H1 (cell line): ENCODE measurements at regions not wholly inside any gene's neighbourhood (a gene's known extent, or its start where the extent isn't known, plus 50 kb on each side); places are given as distances from the start of the nearest gene placed in this dataset.

Experiments
- CTCF ChIA-PET: fragments of 300-600 bp; sonication (Branson Sonifier 250); formaldehyde crosslinking; loops from one replicate; lab custom pipeline; 2021; ENCODE audit not compliant: partially characterized antibody; lab: Charles Lee
- POLR2A ChIA-PET: fragments of 300-600 bp; sonication (Branson Sonifier 250); formaldehyde crosslinking; loops from one replicate; lab custom pipeline; 2021; ENCODE audit warnings: inconsistent platforms; ENCODE audit not compliant: partially characterized antibody; lab: Charles Lee
- DNase-seq, 2 experiments: peaks; one replicate each; pipeline versions ENCODE4 v3.0.0 to v3.0.0-alpha.2; 2010 to 2022; ENCODE audit warnings: low spot score in 2 of 2, low read depth in 1 of 2, mixed read lengths in 1 of 2
- FAIRE-seq: peaks from 2 replicates; lab custom pipeline; 2011; peaks lifted over from hg19 to GRCh38; lab: Jason Lieb, UNC
- H2AFZ ChIP-seq: 2 replicates; pipeline ENCODE4 v1.8.1; 2012; ENCODE audit warnings: low read length, inconsistent platforms
- H2AK5ac ChIP-seq: 2 replicates; pipeline ENCODE4 v1.6.1; 2013; ENCODE audit warnings: low read depth, low read length
- H2BK120ac ChIP-seq: replicated peaks from 2 replicates; pipeline ENCODE3; 2013; ENCODE audit warnings: low read depth, low read length, inconsistent platforms
- H2BK12ac ChIP-seq: 2 replicates; pipeline ENCODE4 v1.6.1; 2013; ENCODE audit warnings: low read depth, low read length
- H2BK15ac ChIP-seq: 2 replicates; pipeline ENCODE4 v1.6.1; 2013; ENCODE audit warnings: low read length
- H2BK20ac ChIP-seq: 2 replicates; pipeline ENCODE4 v1.6.1; 2013; ENCODE audit warnings: low read length
- H2BK5ac ChIP-seq: 2 replicates; pipeline ENCODE4 v1.6.1; 2013; ENCODE audit warnings: low read depth, low read length
- H3K14ac ChIP-seq: 2 replicates; pipeline ENCODE4 v1.6.1; 2013; ENCODE audit warnings: inconsistent platforms; ENCODE audit not compliant: insufficient read length
- H3K18ac ChIP-seq: 2 replicates; pipeline ENCODE4 v1.6.1; 2013; ENCODE audit warnings: low read length; ENCODE audit errors: extremely low read depth
- H3K23ac ChIP-seq: 2 replicates; pipeline ENCODE4 v1.6.1; 2013; ENCODE audit warnings: inconsistent platforms; ENCODE audit not compliant: insufficient read length
- H3K23me2 ChIP-seq: 2 replicates; pipeline ENCODE4 v1.6.1; 2013; ENCODE audit warnings: low read depth, low read length
- H3K27ac ChIP-seq: 2 replicates; pipeline ENCODE4 v1.6.1; 2011; ENCODE audit warnings: low read depth, low read length, inconsistent platforms
- H3K27me3 ChIP-seq, 4 experiments: replicated peaks in 1 of 4; 1 replicate in 1 of 4; 2 replicates in 3 of 4; pipeline versions ENCODE4 v1.6.1 to v1.8.1; 2011 to 2013; ENCODE audit warnings: low read length in 3 of 4, mild to moderate bottlenecking in 3 of 4, inconsistent platforms in 2 of 4, mixed read lengths in 2 of 4, moderate library complexity in 1 of 4; ENCODE audit not compliant: control insufficient read depth in 3 of 4, insufficient read depth in 3 of 4; ENCODE audit errors: extremely low read depth in 1 of 4
- H3K36me3 ChIP-seq, 4 experiments: 2 replicates each; pipeline versions ENCODE4 v1.6.1 to v1.8.1; 2011 to 2013; ENCODE audit warnings: mild to moderate bottlenecking in 4 of 4, low read length in 3 of 4, moderate library complexity in 2 of 4, control low read depth in 1 of 4, inconsistent platforms in 1 of 4; ENCODE audit not compliant: insufficient read depth in 4 of 4, control insufficient read depth in 2 of 4
- H3K4ac ChIP-seq: replicated peaks from 2 replicates; pipeline ENCODE3; 2013; ENCODE audit warnings: low read length, low read depth, mixed read lengths, inconsistent platforms; ENCODE audit not compliant: insufficient read length
- H3K4me1 ChIP-seq, 4 experiments: replicated peaks in 1 of 4; 1 replicate in 1 of 4; 2 replicates in 3 of 4; pipeline versions ENCODE4 v1.6.1 to v1.8.1; 2011 to 2013; ENCODE audit warnings: low read length in 3 of 4, inconsistent platforms in 2 of 4, mixed read lengths in 1 of 4; ENCODE audit not compliant: insufficient read depth in 4 of 4, control insufficient read depth in 3 of 4
- H3K4me2 ChIP-seq, 2 experiments: 2 replicates each; pipeline versions ENCODE4 v1.6.1 to v1.8.1; 2011 to 2013; ENCODE audit warnings: low read depth in 2 of 2, low read length in 2 of 2, control low read depth in 1 of 2, inconsistent platforms in 1 of 2, mild to moderate bottlenecking in 1 of 2; ENCODE audit not compliant: insufficient read depth in 1 of 2
- H3K4me3 ChIP-seq, 4 experiments: fragments of 200-600, 300-600 bp in 1 of 4; sonication (generic), shearing (Covaris generic), sonication (Bioruptor Twin) in 1 of 4; 2 replicates each; pipeline versions ENCODE4 v1.5.1 to v1.8.1; 2011 to 2016; ENCODE audit warnings: low read length in 4 of 4, low read depth in 3 of 4, control low read depth in 2 of 4, inconsistent platforms in 2 of 4, mild to moderate bottlenecking in 2 of 4, mixed read lengths in 1 of 4, moderate library complexity in 1 of 4; ENCODE audit not compliant: insufficient read depth in 2 of 4; ENCODE audit errors: extremely low read depth in 1 of 4
- H3K56ac ChIP-seq: replicated peaks from 2 replicates; pipeline ENCODE3; 2013; ENCODE audit warnings: low read depth, mild to moderate bottlenecking, mixed read lengths, low read length, inconsistent platforms; ENCODE audit not compliant: insufficient read length
- H3K79me1 ChIP-seq: 2 replicates; pipeline ENCODE4 v1.6.1; 2013; ENCODE audit warnings: low read depth, low read length, control low read depth
- H3K79me2 ChIP-seq, 2 experiments: 2 replicates each; pipeline versions ENCODE4 v1.6.1 to v1.8.1; 2012 to 2013; ENCODE audit warnings: low read length in 2 of 2, mild to moderate bottlenecking in 2 of 2, inconsistent platforms in 1 of 2; ENCODE audit not compliant: insufficient read depth in 2 of 2, control insufficient read depth in 1 of 2
- H3K9ac ChIP-seq, 4 experiments: replicated peaks in 1 of 4; 1 replicate in 1 of 4; 2 replicates in 3 of 4; pipeline versions ENCODE4 v1.6.1 to v1.8.1; 2011 to 2013; ENCODE audit warnings: low read depth in 3 of 4, low read length in 3 of 4, control low read depth in 2 of 4, mild to moderate bottlenecking in 2 of 4, moderate library complexity in 2 of 4, inconsistent platforms in 1 of 4; ENCODE audit errors: extremely low read depth in 1 of 4
- H3K9me3 ChIP-seq, 2 experiments: 2 replicates each; pipeline versions ENCODE4 v1.6.1 to v1.8.1; 2012 to 2013; ENCODE audit warnings: mild to moderate bottlenecking in 2 of 2, moderate library complexity in 2 of 2, control low read depth in 1 of 2, inconsistent platforms in 1 of 2, low read depth in 1 of 2, low read length in 1 of 2, mixed read lengths in 1 of 2; ENCODE audit not compliant: insufficient read depth in 2 of 2
- H4K20me1 ChIP-seq, 2 experiments: replicated peaks in 1 of 2; 2 replicates each; pipeline versions ENCODE3 to v1.8.1; 2011 to 2013; ENCODE audit warnings: inconsistent platforms in 2 of 2, low read length in 2 of 2, mild to moderate bottlenecking in 1 of 2; ENCODE audit not compliant: insufficient read depth in 2 of 2, control insufficient read depth in 1 of 2
- H4K5ac ChIP-seq: 2 replicates; pipeline ENCODE4 v1.6.1; 2013; ENCODE audit warnings: low read length, low read depth, mixed read lengths, inconsistent platforms; ENCODE audit not compliant: insufficient read length
- H4K8ac ChIP-seq: 2 replicates; pipeline ENCODE4 v1.8.0; 2013; ENCODE audit warnings: mild to moderate bottlenecking, moderate library complexity, low read length, inconsistent platforms; ENCODE audit not compliant: insufficient read depth; ENCODE audit errors: extremely low read depth
- H4K91ac ChIP-seq: replicated peaks from 2 replicates; pipeline ENCODE3; 2013; ENCODE audit warnings: low read length, mixed read lengths, inconsistent platforms; ENCODE audit not compliant: insufficient read length
- CBX8 ChIP-seq: fragments of 300-800, 300-1000 bp; sonication (generic); IDR thresholded peaks from 2 replicates; pipeline ENCODE4 v1.7.1; 2016; ENCODE audit warnings: low read depth, low read length, borderline replicate concordance
- CHD2 ChIP-seq: IDR thresholded peaks from 2 replicates; pipeline ENCODE4 v1.6.1; 2012; ENCODE audit warnings: low read length, improper control_type of control experiment
- CTBP2 ChIP-seq: IDR thresholded peaks from 2 replicates; pipeline ENCODE4 v1.7.0; 2011; ENCODE audit warnings: borderline replicate concordance, mild to moderate bottlenecking, moderate library complexity, mixed read lengths, low read length; ENCODE audit not compliant: insufficient read depth, insufficient read length
- E2F6 ChIP-seq: IDR thresholded peaks from 2 replicates; pipeline ENCODE4 v1.6.1; 2012; ENCODE audit warnings: inconsistent platforms
- GABPA ChIP-seq: IDR thresholded peaks from 2 replicates; pipeline ENCODE4 v1.6.1; 2011; ENCODE audit warnings: mild to moderate bottlenecking, low read length, moderate library complexity, borderline replicate concordance; ENCODE audit not compliant: insufficient read depth
- JUN ChIP-seq: IDR thresholded peaks from 2 replicates; pipeline ENCODE4 v1.6.1; 2011; ENCODE audit warnings: low read depth, mild to moderate bottlenecking, improper control_type of control experiment, low read length
- KDM4A ChIP-seq: IDR thresholded peaks from one replicate; pipeline ENCODE4 v1.7.1; 2012; ENCODE audit warnings: low read depth, mild to moderate bottlenecking, moderate library complexity, low read length, inconsistent platforms; ENCODE audit not compliant: severe bottlenecking
- NRF1 ChIP-seq: IDR thresholded peaks from 2 replicates; pipeline ENCODE4 v1.6.1; 2011; ENCODE audit warnings: mild to moderate bottlenecking, low read depth, low read length, improper control_type of control experiment
- PHF8 ChIP-seq: fragments of 200-600 bp; sonication (generic); conservative IDR thresholded peaks from 2 replicates; pipeline ENCODE4 v1.7.1; 2012; ENCODE audit warnings: low read depth, mild to moderate bottlenecking, inconsistent platforms, low read length, moderate library complexity
- RFX5 ChIP-seq: IDR thresholded peaks from 2 replicates; pipeline ENCODE4 v1.6.1; 2011; ENCODE audit warnings: low read depth, low read length, improper control_type of control experiment, borderline replicate concordance
- SAP30 ChIP-seq: fragments of 300-600 bp; sonication (generic); IDR thresholded peaks from 2 replicates; pipeline ENCODE4 v1.7.1; 2012; ENCODE audit warnings: low read length, moderate library complexity, mild to moderate bottlenecking, inconsistent platforms; ENCODE audit not compliant: insufficient read depth, insufficient replicate concordance
- SP1 ChIP-seq: IDR thresholded peaks from 2 replicates; pipeline ENCODE4 v1.6.1; 2011; ENCODE audit warnings: low read depth, low read length
- SP4 ChIP-seq: IDR thresholded peaks from 2 replicates; pipeline ENCODE4 v1.6.1; 2012; ENCODE audit warnings: low read length, inconsistent platforms
- SUZ12 ChIP-seq: fragments of 200-600 bp; sonication (generic); IDR thresholded peaks from 2 replicates; pipeline ENCODE4 v1.6.1; 2012; ENCODE audit warnings: mild to moderate bottlenecking, inconsistent platforms, low read length, moderate library complexity, mixed read lengths
- TEAD4 ChIP-seq: IDR thresholded peaks from 2 replicates; pipeline ENCODE4 v1.6.1; 2012; ENCODE audit warnings: low read depth, low read length, inconsistent platforms, mixed read lengths
- WGBS, 2 experiments: shearing (Covaris generic) in 1 of 2; methylation state at CpG; one replicate each; pipeline versions ENCODE4 v1.1.6 to v1.1.7; 2013 to 2015; ENCODE audit warnings: low lambda C conversion rate in 2 of 2, mixed read lengths in 2 of 2, inconsistent platforms in 1 of 2, low coverage in 1 of 2, missing lambda C conversion rate in 1 of 2; ENCODE audit not compliant: insufficient replicate concordance in 2 of 2, insufficient coverage in 1 of 2, insufficient read length in 1 of 2; ENCODE audit errors: extremely low coverage in 1 of 2, missing lambda C conversion rate in 1 of 2; 5-methylcytosine and 5-hydroxymethylcytosine counted together

- ChIA-PET CTCF (interaction anchor here (0.7 kb wide), 1 partner anchor 16 kb away, joined by 3 read pairs; no protein-coding TSS in a partner anchor), POLR2A (no interaction called here)
- no peak overlapping the region for H3K56ac ChIP-seq
- no peak overlapping the region for H2BK12ac ChIP-seq
- H4K91ac ChIP-seq: no peak overlapping the region
- no peaks in the 10 kb centered on the region for H3K36me3 ChIP-seq
- no peaks in the 10 kb centered on the region for H4K20me1 ChIP-seq
- no peaks in the 10 kb centered on the region for H3K27me3 ChIP-seq
- no peak overlapping the region for H3K14ac ChIP-seq
- H3K23me2 ChIP-seq: no peaks in the 10 kb centered on the region
- DNase-seq (no peak), FAIRE-seq (no peak)
- 91% methylated on average over 4 of the region's 4 CpGs; no CpG with 5 or more reads in 1 of the 2 experiments for WGBS, 2 experiments
- no peak overlapping the region for H3K23ac ChIP-seq
- H2BK5ac ChIP-seq: no peak overlapping the region
- H4K5ac ChIP-seq: no peak overlapping the region
- H3K4ac ChIP-seq: no peak overlapping the region
- H3K18ac ChIP-seq: no peak overlapping the region
- no peak overlapping the region for H3K4me2 ChIP-seq
- H4K8ac ChIP-seq: no peak overlapping the region
- no peak overlapping the region for H2AFZ ChIP-seq
- H3K79me1 ChIP-seq: no peaks in the 10 kb centered on the region
- H2BK20ac ChIP-seq: no peak overlapping the region
- H2BK120ac ChIP-seq: no peak overlapping the region
- H2AK5ac ChIP-seq: no peak overlapping the region
- no peaks in the 10 kb centered on the region for H3K79me2 ChIP-seq
- H2BK15ac ChIP-seq: no peak overlapping the region
- no peaks in the 10 kb centered on the region for H3K4me1 ChIP-seq
- no peak overlapping the region for H3K27ac ChIP-seq
- H3K4me3 ChIP-seq: no peak overlapping the region
- H3K9ac ChIP-seq: no peak overlapping the region
- no peaks in the 10 kb centered on the region for H3K9me3 ChIP-seq
- TF ChIP-seq SAP30 (no peak), RFX5 (no peak), TEAD4 (no peak), CBX8 (no peak), KDM4A (no peak), SP1 (no peak), SUZ12 (no peak), PHF8 (no peak), NRF1 (no peak), CTBP2 (no peak), JUN (no peak), E2F6 (no peak), GABPA (no peak), SP4 (no peak), CHD2 (no peak)
Measured at GRCh38 chr6:146989860-146990259, 214.4 kb upstream of the STXBP5 start.
